Body of pancreas (tissue), 4 donors: ENCODE measurements at regions not wholly inside any gene's neighbourhood (a gene's known extent, or its start where the extent isn't known, plus 50 kb on each side); places are given as distances from the start of the nearest gene placed in this dataset.

Experiments used
- ATAC-seq: fragments of 150-250 bp; one replicate; pipeline ENCODE4 v1.9.1; 2016
- DNase-seq, 4 donors: peaks; one replicate each; pipeline ENCODE4 v3.0.0-alpha.2; 2019
- H3K27ac ChIP-seq, 4 donors: fragments of 200-600 bp; sonication (generic); 1 replicate in 3 of 4; 2 replicates in 1 of 4; pipeline versions ENCODE4 v1.5.1 to v1.6.1; 2016 to 2019; ENCODE audit warnings: mild to moderate bottlenecking in 1 of 4, mixed read lengths in 1 of 4, moderate library complexity in 1 of 4
- H3K27me3 ChIP-seq, 2 donors: fragments of 200-600 bp; sonication (generic); one replicate each; pipeline ENCODE4 v1.6.0; 2016; ENCODE audit warnings: mild to moderate bottlenecking in 1 of 2
- H3K36me3 ChIP-seq, 2 donors: fragments of 200-600 bp; sonication (generic); replicated peaks in 1 of 2; 2 replicates each; pipeline ENCODE4 v1.5.1; 2016; ENCODE audit warnings: low read depth in 2 of 2; ENCODE audit not compliant: insufficient read depth in 1 of 2
- H3K4me1 ChIP-seq: fragments of 200-600 bp; sonication (generic); one replicate; pipeline ENCODE4 v1.6.0; 2016
- H3K4me3 ChIP-seq, 2 donors: fragments of 200-600 bp; sonication (generic); 1 replicate in 1 of 2; 2 replicates in 1 of 2; pipeline ENCODE4 v1.5.1; 2016 to 2019
- H3K9me3 ChIP-seq, 3 donors: fragments of 200-600 bp; sonication (generic); 1 replicate in 2 of 3; 2 replicates in 1 of 3; pipeline ENCODE4 v1.5.1; 2016
- POLR2A ChIP-seq, 3 donors: fragments of 450-650 bp; IDR thresholded peaks; one replicate each; pipeline ENCODE4 v1.6.1; 2016; ENCODE audit warnings: antibody characterized with exemption in 3 of 3, mild to moderate bottlenecking in 2 of 3
- WGBS, 2 donors: methylation state at CpG; one replicate each; pipeline ENCODE4 v1.1.5; 2017; 5-methylcytosine and 5-hydroxymethylcytosine counted together
- intact Hi-C: fragments of 100-400 bp; cut with DNase I; formaldehyde crosslinking; loops from one replicate; pipeline ENCODE4 v1.15.1; 2023
- TF ChIP-seq, protein P1 (sequence below), 7 experiments: fragments of 450-650 bp in 4 of 7; fragments of 200-600 bp in 3 of 7; sonication (generic) in 3 of 7; IDR thresholded peaks; one replicate each; pipeline ENCODE4 v1.5.1; 2016 to 2019; ENCODE audit warnings: antibody characterized with exemption in 7 of 7

GRCh38 chr18:21183670-21184069 is 58.4 kb upstream of the GREB1L start:
- Histone ChIP-seq H3K27ac (no peak overlapping the region), H3K27me3 (no peaks in the 10 kb centered on the region), H3K9me3 (no peaks in the 10 kb centered on the region), H3K4me1 (peaks cover 12% of the 10 kb centered on the region), H3K4me3 (no peak overlapping the region), H3K36me3 (no peaks in the 10 kb centered on the region)
- TF ChIP-seq, protein P1, sequence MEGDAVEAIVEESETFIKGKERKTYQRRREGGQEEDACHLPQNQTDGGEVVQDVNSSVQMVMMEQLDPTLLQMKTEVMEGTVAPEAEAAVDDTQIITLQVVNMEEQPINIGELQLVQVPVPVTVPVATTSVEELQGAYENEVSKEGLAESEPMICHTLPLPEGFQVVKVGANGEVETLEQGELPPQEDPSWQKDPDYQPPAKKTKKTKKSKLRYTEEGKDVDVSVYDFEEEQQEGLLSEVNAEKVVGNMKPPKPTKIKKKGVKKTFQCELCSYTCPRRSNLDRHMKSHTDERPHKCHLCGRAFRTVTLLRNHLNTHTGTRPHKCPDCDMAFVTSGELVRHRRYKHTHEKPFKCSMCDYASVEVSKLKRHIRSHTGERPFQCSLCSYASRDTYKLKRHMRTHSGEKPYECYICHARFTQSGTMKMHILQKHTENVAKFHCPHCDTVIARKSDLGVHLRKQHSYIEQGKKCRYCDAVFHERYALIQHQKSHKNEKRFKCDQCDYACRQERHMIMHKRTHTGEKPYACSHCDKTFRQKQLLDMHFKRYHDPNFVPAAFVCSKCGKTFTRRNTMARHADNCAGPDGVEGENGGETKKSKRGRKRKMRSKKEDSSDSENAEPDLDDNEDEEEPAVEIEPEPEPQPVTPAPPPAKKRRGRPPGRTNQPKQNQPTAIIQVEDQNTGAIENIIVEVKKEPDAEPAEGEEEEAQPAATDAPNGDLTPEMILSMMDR (IDR thresholded peaks at IDR 0.05): no peak
- TF ChIP-seq POLR2A (IDR thresholded peaks at IDR 0.05): no peak
- WGBS, 2 donors: 74 to 78% methylated on average over 3 of the region's 3 CpGs
- ATAC-seq (no peak), DNase-seq (no peak)
- intact Hi-C loops: no loop called here

- DNase-seq (no peak), ATAC-seq (no peak)
- intact Hi-C loops: no loop called here
- WGBS, 2 donors: 73 to 75% methylated on average over 7 of the region's 7 CpGs
- no peak overlapping the region for H3K27ac ChIP-seq
- TF ChIP-seq, protein P1 (IDR thresholded peaks at IDR 0.05): no peak
- no peak for TF ChIP-seq POLR2A (IDR thresholded peaks at IDR 0.05)
- H3K9me3 ChIP-seq: no peaks in the 10 kb centered on the region
- H3K36me3 ChIP-seq: no peaks in the 10 kb centered on the region
- H3K4me3 ChIP-seq: no peak overlapping the region
- no peaks in the 10 kb centered on the region for H3K27me3 ChIP-seq
- peaks cover 12% of the 10 kb centered on the region for H3K4me1 ChIP-seq
Observed at GRCh38 chr18:21184396-21184996, 57.5 kb upstream of the GREB1L start.

GRCh38 chr18:21187886-21188285 is 54.1 kb upstream of the GREB1L start:
- H3K27ac ChIP-seq: no peak overlapping the region
- no peak overlapping the region for H3K4me3 ChIP-seq
- 83 to 84% methylated on average over 4 of the region's 4 CpGs for WGBS, 2 donors
- intact Hi-C loops: no loop called here
- H3K27me3 ChIP-seq: no peaks in the 10 kb centered on the region
- no peaks in the 10 kb centered on the region for H3K4me1 ChIP-seq
- H3K9me3 ChIP-seq: no peaks in the 10 kb centered on the region
- ATAC-seq (no peak), DNase-seq (no peak)
- no peak for TF ChIP-seq POLR2A (IDR thresholded peaks at IDR 0.05)
- TF ChIP-seq, protein P1 (IDR thresholded peaks at IDR 0.05): no peak
- no peaks in the 10 kb centered on the region for H3K36me3 ChIP-seq

GRCh38 chr18:21191596-21192307 is 50.3 kb upstream of the GREB1L start:
- Histone ChIP-seq H3K9me3 (no peaks in the 10 kb centered on the region), H3K27me3 (no peaks in the 10 kb centered on the region), H3K36me3 (no peaks in the 10 kb centered on the region), H3K4me3 (no peak overlapping the region), H3K4me1 (no peaks in the 10 kb centered on the region), H3K27ac (no peak overlapping the region)
- WGBS, 2 donors: 38 to 40% methylated on average over 7 of the region's 7 CpGs
- intact Hi-C loops: loop anchor here (5.0 kb wide), 1 partner anchor 251 kb away; no protein-coding TSS in a partner anchor
- DNase-seq (peak in 3 of 4 donors; percentile 27 to 47 (median 30)), ATAC-seq (no peak)
- TF ChIP-seq POLR2A (IDR thresholded peaks at IDR 0.05): no peak
- TF ChIP-seq, protein P1 (IDR thresholded peaks at IDR 0.05): peak in 3 of 7 experiments; percentile 16 to 24 (median 20)
